ENCODE measurements at regions not wholly inside any gene's neighbourhood (a gene's known extent, or its start where the extent isn't known, plus 50 kb on each side); places are given as distances from the start of the nearest gene placed in this dataset.

DNA sequence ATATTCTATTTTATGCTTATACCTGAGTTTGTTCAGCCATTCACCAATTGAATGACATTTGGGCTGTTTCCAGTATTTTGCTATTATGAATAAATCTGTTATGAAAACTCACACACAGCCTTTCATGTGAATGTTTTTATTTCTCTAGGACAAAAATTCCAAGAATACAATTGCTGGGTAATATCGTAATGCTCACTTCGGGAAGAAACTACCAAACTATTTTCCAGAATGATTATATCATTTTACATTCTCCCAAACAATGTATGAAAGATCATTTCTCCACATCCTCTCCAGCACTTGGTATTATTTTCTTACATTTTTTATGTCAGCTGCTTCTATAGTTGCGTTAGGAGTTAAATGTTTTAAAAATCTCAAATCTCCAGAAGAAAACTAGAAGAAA, 58.3 kb upstream of the LHFPL2 start:
- Histone ChIP-seq H3K27ac (no peak overlapping the region), H3K4me3 (no peak overlapping the region), H3K36me3 (no peaks in the 10 kb centered on the region), H3K9me3 (no peaks in the 10 kb centered on the region), H3K27me3 (no peaks in the 10 kb centered on the region), H3K4me1 (no peaks in the 10 kb centered on the region)
- no peak for DNase-seq (ENCODE audit: low spot score in 2 of 2)
- TF ChIP-seq, protein P1, sequence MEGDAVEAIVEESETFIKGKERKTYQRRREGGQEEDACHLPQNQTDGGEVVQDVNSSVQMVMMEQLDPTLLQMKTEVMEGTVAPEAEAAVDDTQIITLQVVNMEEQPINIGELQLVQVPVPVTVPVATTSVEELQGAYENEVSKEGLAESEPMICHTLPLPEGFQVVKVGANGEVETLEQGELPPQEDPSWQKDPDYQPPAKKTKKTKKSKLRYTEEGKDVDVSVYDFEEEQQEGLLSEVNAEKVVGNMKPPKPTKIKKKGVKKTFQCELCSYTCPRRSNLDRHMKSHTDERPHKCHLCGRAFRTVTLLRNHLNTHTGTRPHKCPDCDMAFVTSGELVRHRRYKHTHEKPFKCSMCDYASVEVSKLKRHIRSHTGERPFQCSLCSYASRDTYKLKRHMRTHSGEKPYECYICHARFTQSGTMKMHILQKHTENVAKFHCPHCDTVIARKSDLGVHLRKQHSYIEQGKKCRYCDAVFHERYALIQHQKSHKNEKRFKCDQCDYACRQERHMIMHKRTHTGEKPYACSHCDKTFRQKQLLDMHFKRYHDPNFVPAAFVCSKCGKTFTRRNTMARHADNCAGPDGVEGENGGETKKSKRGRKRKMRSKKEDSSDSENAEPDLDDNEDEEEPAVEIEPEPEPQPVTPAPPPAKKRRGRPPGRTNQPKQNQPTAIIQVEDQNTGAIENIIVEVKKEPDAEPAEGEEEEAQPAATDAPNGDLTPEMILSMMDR (IDR thresholded peaks at IDR 0.05), result no peak
- intact Hi-C loops (cut with DNase I), result no loop called here

DNA sequence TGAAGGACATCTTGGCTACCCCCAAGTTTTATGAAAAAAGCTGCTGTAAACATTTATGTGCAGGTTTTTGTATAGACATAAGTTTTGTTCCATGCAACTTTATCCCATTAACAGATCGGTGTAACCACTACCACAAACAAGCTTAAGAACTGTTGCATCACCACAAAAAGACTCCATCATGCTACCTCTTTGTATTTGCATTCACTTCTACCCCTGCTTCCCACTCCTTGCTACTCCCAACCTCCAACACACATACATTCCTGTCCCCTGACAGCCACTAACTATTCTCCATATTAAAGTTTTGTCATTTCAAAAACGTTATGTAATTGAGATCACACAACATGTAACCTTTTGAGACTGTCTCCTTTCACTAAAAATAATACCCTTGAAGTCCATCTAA, 57.8 kb upstream of the LHFPL2 start:
- DNase-seq (ENCODE audit: low spot score in 2 of 2), result no peak
- no peaks in the 10 kb centered on the region for H3K4me1 ChIP-seq
- TF ChIP-seq, protein P1 (IDR thresholded peaks at IDR 0.05), result no peak
- no peak overlapping the region for H3K27ac ChIP-seq
- intact Hi-C loops (cut with DNase I), result no loop called here
- H3K27me3 ChIP-seq, result no peaks in the 10 kb centered on the region
- no peaks in the 10 kb centered on the region for H3K36me3 ChIP-seq
- H3K9me3 ChIP-seq, result no peaks in the 10 kb centered on the region
- H3K4me3 ChIP-seq, result no peak overlapping the region

GRCh38 chr5:78705826-78706225, 57.3 kb upstream of the LHFPL2 start:
- intact Hi-C loops (cut with DNase I), result no loop called here
- H3K36me3 ChIP-seq, result no peaks in the 10 kb centered on the region
- H3K9me3 ChIP-seq, result no peaks in the 10 kb centered on the region
- TF ChIP-seq, protein P1 (IDR thresholded peaks at IDR 0.05), result no peak
- no peak overlapping the region for H3K4me3 ChIP-seq
- H3K27ac ChIP-seq, result no peak overlapping the region
- no peak for DNase-seq (ENCODE audit: low spot score in 2 of 2)
- H3K4me1 ChIP-seq, result no peaks in the 10 kb centered on the region
- H3K27me3 ChIP-seq, result no peaks in the 10 kb centered on the region

DNA sequence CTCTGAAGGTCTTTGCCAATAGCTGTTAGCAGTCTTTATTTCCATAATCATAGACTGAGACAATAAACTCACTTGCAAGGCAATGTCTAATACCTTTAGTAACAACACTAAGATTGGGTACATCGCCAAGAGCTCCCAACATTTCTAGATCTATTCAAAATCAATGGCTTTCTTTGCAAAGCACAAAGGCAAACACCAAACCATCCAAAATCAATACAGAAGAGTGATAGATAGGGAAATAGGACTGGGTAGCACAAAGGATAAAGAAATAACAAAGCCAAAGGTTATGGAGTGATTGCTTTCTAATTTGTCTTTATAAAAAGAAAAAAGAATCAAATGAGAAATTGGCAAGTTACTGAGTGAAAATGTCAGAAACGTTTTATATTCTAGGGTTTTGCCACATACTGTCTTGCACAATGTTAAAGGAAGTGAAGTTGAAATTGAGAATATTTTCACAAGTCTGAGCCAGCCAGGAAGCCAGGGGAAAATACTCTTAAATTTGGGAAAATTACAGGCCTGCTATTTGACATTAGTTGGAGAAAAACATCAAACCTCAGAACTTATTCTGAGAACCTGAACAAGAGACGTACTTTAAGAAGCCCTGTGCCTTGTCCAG, 53.3 kb upstream of the LHFPL2 start:
- Histone ChIP-seq H3K27ac (peak overlapping the region; percentile 45 to 59), H3K9me3 (no peaks in the 10 kb centered on the region), H3K4me3 (no peak overlapping the region), H3K4me1 (peaks cover 3% of the 10 kb centered on the region in 2 donors), H3K36me3 (no peaks in the 10 kb centered on the region), H3K27me3 (no peaks in the 10 kb centered on the region)
- intact Hi-C loops (cut with DNase I), result no loop called here
- TF ChIP-seq, protein P1 (IDR thresholded peaks at IDR 0.05), result no peak
- no peak for DNase-seq (ENCODE audit: low spot score in 2 of 2)

GRCh38 chr5:78699552-78700153, 51.1 kb upstream of the LHFPL2 start:
- H3K27ac ChIP-seq, result peak overlapping the region; percentile 56 to 65
- H3K27me3 ChIP-seq, result no peaks in the 10 kb centered on the region
- no peaks in the 10 kb centered on the region for H3K36me3 ChIP-seq
- H3K4me1 ChIP-seq, result peaks cover 3% of the 10 kb centered on the region in 2 donors
- intact Hi-C loops (cut with DNase I), result no loop called here
- H3K4me3 ChIP-seq, result no peak overlapping the region
- no peaks in the 10 kb centered on the region for H3K9me3 ChIP-seq
- TF ChIP-seq, protein P1 (IDR thresholded peaks at IDR 0.05), result no peak
- DNase-seq (ENCODE audit: low spot score in 2 of 2), result no peak

Data from ascending aorta (tissue), 2 donors.